HG02973 (cell line): ENCODE measurements at regions not wholly inside any gene's neighbourhood (a gene's known extent, or its start where the extent isn't known, plus 50 kb on each side); places are given as distances from the start of the nearest gene placed in this dataset.

Experiments used
- ATAC-seq: cut with Tn5 transposase; IDR thresholded peaks from one replicate; pipeline ENCODE4 v1.9.1; 2021; ENCODE audit warnings: moderate library complexity; ENCODE audit not compliant: unreplicated experiment

DNA sequence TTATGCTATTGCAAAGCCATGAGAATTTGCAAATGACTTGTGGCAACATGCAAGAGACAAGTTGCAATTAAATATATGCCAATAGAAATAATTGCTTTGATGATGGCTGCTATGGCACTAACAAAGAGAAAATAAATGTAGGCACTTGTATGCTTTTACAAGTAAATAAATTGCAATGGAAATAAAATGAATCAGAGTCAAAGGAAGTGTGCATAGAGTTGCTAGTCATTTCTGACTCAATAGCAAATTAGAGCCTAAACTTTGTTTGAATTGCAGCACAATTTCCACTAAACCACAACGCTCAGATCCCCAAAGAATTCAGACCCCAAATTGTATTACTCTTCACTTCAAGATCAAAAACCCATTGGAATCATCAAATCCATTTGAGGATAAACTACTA lies 792.1 kb upstream of the ARGLU1 start:
- ATAC-seq, result no peak

DNA sequence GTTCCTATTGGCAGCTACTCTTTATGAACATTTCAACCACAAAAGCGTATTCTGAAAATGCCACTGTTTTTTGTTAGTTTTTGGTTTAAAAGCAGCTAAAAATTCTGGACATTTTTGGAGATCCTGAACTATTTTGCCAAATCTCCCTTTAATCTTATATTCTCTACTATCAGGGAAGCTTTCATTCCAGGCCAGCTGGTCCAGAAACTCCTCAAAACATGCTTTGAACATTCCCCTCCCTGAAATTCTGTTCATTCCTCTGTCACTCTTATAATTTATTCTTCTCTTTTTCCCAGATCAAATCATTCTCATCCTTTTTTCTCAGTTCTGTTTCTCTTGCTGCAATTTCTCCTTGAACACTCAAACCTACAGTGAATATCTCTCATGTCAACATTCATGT lies 790.9 kb upstream of the ARGLU1 start:
- ATAC-seq, result no peak

DNA sequence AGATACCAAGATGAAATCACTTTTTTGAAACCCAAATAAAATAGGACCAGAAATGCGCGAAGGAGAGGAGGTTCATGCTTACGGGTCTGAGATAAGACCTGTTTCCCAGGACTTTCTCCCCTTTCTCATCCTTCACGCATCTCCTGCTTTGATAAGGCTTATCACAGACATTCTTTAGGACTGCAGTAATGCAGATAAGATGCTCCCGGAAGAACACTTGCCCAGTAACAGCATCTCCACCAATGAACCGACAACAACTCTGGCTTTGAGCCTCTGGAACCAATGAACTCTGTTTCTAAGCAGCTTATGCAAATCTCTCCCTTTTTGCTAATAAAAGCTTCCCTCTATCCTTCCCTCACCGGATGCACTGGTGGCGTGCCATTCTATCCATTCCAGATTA lies 783.4 kb upstream of the ARGLU1 start:
- ATAC-seq, result no peak

DNA sequence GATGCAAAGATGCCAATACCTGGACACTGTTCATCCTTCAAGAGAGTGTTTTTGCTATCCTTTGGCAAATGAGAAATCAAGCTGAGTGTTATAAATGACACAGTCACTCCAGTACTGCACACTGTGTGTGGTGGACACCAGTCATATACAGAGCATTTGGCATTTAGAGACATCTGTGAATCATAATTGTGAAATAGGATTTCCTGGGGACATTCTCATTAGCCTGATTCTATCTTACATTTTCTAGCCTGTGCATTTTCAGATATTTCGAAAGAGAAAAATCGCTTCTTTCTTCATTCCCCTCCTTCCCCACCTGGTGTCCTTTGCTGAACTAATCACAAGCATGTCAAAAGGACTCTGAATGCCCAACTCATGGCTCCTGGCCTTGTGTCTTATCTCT lies 781.0 kb upstream of the ARGLU1 start:
- ATAC-seq, result no peak

DNA sequence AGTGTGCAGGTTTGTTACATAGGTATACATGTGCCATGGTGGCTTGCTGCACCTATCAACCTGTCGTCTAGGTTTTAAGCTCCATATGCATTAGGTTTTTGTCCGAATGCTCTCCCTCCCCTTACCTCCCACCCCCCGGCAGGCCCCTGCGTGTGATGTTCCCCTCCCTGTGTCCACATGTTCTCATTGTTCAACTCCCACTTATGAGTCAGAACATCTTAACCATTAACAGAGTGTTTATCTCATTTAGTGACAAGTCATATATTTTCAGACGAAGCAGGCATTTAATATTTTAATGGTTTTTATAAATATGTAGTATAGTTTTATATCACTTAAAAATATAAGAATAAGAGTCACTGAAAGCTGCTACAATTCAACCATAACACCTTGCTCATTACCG lies 780.5 kb upstream of the ARGLU1 start:
- no peak for ATAC-seq

DNA sequence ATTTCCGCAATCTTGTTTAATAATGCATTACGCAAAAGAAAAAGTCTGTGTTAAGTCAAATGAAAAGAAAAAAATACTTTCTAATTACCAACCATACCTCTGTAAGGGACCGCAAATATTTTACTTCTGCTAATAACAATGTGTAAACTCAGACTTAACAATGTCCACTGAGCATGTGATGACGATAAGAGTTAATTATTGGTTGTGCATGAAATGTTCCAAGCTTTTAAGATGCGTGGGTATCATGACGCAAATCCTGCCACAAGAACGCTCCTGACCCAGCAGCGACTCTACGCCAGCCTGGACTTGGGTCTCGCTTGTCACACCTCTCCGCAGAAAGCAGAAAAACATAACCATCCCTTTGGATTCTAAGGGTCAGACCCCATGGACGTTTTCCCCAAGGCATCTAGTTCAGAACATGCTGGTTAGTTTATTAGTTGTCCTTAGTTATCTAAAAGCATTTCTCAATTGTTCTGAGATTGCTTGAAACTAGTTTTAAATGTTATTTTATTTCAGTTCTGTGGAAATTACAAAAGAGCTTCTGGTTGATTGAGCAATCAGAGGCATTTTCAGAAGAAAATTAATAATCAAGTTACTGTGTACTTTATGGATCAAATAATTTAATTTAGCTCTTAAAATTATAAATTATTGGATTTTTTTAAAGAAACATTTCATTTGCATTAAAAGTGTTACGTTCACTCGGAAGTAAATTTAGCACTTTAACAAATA lies 779.9 kb upstream of the ARGLU1 start:
- no peak for ATAC-seq

DNA sequence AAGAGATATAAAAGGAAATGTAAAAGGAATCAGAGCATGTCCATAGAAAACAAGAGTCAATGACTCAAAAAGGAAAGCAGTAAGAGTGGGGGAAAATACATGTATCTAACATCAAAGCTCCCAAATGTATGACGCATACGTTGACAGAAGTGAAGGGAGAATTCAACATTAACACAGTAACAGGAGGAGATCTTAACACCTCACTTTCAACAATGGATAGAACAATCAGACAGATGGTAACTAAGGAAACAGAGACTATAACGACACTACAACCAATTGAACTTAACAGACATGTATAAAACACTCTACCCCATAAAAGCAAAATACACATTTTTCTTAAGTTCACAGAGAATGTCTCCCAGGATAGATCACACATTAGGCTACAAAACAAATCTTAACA lies 774.8 kb upstream of the ARGLU1 start:
- ATAC-seq, result no peak

DNA sequence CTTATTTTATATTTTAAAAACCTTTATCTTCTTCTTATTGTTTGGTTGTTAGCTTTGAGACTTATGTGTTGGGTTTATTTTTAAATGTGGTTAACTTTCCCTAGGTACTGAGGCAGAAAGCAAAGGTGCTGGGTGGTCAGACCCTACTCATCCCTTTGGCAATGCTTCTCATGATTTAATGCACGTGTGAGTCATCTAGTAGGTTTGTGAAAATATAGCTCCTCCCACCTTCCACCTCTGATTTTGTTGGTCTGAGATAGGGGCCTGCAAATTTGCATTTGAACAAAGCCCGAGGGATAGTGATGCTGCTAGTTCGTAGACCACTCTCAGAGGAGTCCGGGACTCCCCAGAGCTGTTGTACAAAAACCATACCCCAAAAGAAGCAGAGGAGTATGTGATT lies 771.3 kb upstream of the ARGLU1 start:
- no peak for ATAC-seq

DNA sequence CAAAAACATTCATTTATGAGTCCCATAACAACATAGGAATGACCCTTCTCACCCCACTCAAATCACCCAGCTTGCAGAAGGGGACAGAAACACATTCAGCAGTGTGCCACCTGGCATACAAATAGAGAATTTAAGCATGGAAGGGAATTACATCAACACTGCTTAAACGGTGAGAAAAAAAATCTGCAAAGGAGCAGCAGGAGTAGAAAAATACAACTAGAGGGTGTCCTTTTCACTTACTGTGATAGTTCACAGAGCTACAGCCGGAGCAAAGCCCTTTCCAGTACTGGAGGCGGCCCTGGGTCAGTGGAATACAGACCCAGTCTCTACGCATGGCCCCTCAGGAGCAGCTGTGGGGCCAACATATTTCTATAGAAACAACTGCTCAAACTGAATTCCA lies 764.3 kb upstream of the ARGLU1 start:
- ATAC-seq, result no peak

DNA sequence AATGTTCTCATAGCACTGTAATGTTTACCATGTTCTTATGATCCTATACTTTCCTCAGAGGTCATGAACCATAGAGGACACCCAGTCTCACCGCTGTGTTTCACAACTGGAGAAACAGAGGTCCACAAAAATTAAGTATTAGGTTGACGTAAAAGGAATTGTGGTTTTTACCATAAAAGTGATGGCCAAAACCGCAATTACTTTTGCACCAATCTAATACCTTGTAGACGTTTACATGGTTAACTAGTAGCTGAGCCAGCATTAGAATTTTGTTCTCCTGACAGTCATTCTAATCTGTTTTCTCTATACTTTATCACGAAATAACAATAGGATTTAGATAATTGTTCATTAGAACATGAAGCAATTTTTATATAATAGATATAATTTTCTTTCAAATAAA lies 763.4 kb upstream of the ARGLU1 start:
- no peak for ATAC-seq

DNA sequence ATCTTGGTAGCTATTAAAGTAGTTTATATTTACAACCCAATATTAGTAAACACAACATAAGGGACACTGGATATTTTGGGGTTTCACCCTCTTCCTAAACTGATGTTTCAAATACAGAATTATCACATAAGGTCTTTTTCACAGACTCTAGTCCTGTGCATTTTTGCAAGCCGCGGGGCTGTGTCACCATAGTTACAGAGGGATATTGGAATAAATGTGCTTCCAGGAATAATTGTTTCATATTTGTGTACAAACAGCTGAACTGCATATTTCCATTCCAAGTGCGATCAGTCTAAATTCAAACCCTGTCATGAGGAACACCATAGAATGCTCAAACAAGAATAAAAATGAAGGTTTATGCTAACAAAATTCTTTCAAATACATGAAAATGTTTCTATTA lies 762.5 kb upstream of the ARGLU1 start:
- no peak for ATAC-seq

DNA sequence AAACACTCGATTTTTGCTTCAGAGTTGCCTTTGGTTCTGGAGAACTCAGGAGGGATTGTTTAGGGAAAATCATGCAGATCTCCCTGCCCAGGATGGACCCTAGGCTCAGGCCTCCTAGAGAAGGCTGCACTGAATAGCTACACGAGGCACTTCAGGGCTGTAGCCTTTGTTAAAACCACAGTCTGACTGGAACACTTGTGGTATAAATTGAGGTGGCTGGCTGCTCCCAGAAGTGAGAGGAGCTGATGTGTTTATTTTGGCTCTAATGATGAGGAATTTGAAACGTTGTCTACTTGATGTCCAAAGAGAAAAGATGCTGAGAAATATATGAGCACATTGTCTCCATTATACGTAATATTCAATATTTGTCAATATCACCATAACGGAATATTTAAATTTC lies 762.1 kb upstream of the ARGLU1 start:
- ATAC-seq, result no peak

DNA sequence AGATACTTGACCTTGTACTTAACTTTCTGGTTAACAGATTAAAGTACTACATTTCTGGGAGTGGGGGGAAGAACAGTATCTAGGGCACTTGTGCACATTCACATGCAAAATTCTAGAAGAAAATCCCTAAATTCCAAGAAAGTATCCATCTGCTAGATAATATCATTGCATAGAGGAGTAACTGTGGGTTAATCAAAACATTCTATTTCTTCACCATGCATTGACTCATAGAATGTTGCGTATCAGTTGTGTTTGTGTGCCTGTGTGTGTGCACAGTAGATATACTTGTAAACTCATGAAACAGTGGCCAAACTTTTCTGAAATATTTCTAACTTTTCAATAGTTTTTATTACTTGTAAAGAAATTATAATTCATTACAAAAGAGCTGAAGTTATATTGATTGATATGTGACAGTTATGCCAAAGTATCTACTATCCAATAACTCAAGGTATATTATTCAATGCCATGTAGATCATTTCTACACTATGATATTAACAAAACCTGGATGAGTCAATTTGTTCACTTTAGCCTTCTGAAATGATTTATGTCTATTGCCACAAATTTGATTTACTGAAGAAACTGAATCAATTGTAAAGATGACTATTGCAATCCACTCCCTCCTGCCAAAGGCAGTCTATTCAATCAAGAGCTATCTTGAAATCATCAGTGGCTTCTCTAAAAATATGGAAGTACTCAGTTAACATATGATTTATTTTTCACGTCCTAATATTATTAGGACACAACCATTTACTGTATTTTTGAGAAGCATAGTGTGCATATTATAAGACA lies 756.7 kb upstream of the ARGLU1 start:
- no peak for ATAC-seq

DNA sequence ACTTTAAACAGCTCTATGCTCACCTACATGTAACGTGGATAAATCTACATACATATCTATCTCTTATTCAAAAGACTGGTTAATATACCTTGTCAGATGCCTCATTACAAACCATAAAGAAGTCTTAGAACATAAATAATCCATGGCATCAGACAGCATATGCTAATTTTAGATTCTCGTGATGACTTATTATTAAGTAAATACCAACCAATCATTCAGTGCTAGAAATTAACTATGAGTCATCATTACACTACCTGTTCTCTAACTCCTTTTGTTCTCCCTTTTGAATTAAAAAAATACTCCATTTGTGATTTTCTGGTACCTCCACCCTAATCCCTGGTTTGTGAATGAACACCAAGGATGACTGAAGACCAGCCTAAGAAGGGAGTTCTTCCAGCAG lies 754.3 kb upstream of the ARGLU1 start:
- no peak for ATAC-seq

DNA sequence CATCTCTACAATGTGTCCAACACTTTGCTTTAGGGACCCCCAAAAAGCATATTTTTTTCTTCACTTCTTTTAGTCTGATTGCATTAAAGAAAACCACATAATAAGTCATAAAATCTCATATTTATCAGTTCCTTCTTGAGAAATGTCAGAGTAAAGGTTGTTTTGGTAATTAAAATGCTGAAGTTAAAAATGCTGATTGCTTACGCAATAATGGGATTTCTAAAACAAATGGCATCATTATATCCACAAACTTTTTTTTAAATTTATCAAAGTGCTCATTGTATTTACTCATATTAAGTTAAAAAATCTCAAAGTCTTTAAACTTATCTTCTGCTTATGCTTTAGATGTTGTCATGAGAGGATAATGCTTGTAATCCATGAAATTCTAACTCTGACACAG lies 737.2 kb upstream of the ARGLU1 start:
- no peak for ATAC-seq

DNA sequence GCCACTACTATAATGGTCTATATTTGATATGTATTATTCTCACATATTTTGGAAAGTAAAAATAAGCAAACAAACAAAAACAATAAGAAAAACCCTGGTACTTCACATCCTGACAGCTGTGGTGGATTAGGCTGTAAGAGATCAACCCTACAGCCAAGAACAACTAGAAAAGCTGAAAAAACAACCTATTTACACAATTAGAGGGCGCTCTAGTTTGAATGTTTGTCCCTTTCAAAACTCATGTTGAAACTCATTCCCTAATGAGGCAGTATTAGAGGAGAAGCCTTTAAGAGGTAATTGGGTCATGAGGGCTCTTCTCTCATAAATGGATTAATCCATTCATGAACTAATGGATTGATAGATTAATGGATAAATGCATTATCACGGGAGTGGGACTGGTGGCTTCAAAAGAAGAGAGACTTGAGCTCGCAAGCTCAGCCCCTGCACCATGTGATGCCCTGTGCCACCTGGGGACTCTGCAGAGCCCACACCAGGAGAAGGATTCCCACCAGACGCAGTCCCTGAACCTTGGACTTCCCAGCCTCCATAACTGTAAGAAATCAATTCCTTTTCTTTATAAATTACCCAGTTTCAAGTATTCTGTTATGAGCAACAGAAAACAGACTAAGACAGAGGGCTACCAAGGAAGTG lies 733.9 kb upstream of the ARGLU1 start:
- ATAC-seq, result no peak

DNA sequence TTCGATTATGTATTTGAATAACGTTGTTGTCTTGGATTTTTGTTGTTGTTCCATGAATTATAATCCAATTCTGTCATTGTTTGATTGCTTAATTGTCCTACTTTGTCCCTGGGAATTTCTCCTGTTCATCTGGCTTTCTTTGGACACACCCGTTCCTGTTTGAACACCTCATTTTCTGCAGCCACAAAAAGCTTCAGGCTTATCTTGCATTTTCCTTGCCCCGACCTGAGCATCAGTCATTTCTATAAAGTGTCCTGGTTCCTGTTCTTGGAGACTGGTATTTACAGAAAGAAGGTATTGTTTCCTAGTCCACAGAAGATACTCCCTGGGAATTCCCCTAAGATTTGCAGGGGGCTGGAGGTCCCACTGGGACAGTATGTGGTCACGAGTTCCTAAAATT lies 731.8 kb upstream of the ARGLU1 start:
- ATAC-seq, result no peak

DNA sequence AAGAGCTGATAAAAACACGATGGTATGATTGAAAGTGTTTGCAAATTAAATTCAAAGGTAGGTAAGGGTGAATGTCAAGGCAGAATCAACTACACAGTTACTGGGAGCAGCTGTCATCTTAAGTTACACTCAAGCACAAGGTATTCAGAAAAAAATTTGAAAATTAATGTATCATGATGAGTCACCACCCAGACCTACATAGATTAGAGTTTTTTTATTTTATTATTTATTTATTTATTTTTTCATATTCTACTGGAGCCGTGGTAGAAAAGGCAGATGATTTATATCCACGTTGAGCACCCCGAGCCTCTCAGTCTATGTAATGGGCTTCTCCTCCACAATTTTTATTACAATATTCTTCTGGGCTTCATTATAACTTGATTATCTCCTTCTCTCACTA lies 728.9 kb upstream of the ARGLU1 start:
- no peak for ATAC-seq

DNA sequence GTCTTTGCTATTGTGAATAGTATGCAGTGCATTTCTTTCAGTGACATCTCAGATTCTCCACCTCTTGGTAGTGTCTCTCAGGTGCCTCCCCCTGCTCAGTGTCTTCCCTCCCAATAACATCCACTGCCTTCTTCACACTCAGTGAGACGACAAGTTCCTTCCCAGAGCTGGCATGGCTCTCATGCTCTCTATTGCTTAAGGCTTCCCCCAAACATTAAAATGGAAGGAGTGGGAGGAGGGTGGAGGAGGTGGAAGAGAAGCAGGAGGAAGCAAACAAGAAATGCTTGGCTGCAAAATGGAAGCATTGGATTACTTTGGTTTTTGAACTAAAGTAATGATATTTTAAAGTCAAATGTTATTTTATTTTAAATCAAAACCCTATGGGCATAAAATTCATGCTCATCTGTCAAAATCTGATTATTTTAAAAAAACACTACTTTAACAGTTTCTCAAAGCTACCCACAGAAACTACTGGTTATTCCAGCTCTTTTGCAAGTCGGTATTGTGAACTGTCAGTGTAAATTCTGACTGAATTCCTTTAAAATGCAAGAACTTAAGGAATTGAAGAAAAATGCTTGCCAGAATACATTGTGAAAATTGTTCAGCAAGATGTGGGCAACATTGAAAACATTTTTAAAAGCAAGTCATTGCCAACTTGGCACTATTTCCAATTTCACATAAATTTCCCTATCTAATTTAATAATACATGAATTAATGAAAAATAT lies 727.6 kb upstream of the ARGLU1 start:
- no peak for ATAC-seq

DNA sequence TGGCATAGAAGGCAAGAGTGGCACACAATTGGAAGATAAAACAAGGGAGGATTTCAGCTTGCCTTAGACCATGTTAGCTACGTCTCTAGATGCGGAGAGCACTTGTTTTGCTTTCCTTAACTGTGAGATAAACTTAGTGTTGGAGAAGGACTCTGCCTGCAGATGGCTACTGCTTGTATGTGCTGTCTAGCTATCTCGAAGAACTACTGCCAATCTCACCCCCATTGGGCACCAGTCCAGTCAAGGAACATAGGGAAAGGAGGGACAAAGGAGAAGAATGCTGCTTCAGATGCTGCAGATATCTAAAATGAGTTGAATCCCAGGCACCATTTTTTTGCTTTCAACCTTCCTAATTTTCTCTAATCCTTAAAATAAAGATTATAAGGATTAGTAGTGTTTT lies 726.0 kb upstream of the ARGLU1 start:
- ATAC-seq, result no peak

DNA sequence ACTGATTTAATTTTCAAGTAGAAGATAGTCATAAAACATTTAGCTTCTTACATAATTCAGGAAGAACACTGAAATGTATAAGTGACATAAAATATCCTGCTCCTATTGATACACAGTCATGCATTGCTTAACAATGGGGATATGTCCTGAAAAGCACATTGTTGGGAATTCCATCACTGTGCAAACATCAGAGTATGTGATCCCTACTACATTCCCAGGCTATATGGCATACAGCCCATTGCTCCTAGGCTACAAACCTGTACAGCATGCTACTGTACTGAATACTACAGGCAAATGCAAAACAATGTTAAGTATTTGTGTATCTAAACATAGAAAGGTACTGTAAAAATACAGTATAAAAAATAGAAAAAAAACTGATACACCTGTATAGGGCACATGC lies 723.9 kb upstream of the ARGLU1 start:
- ATAC-seq, result no peak

DNA sequence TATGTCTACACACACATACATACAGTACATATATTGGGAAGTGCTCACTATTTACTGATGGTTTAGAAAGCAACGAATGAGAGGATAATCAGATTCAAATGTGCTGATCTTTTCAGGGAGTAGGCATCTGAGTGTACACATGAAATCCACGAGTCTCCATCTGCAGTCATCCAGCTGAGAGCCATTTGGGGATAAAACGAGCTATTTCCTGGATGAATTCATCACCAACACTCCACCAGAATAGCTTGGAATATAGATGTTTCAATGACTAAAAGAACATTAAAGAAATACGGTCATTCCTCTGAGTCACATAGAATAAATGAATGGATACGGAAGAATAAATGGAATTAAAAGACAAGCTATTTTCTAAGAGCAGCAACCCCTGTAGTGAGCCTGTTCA lies 721.6 kb upstream of the ARGLU1 start:
- ATAC-seq, result no peak
